Neural progenitor cell (in vitro differentiated cells): ENCODE measurements at regions not wholly inside any gene's neighbourhood (a gene's known extent, or its start where the extent isn't known, plus 50 kb on each side); places are given as distances from the start of the nearest gene placed in this dataset.

ENCODE experiments used
- EZH2phosphoT487 ChIP-seq: fragments of 200-600 bp; sonication (generic); IDR thresholded peaks from 2 replicates; pipeline ENCODE4 v1.6.1; 2017; ENCODE audit warnings: antibody characterized with exemption
- TF ChIP-seq, protein P1 (sequence below): fragments of 200-600 bp; sonication (generic); IDR thresholded peaks from 2 replicates; pipeline ENCODE4 v1.5.1; 2017; ENCODE audit warnings: antibody characterized with exemption, mild to moderate bottlenecking

DNA sequence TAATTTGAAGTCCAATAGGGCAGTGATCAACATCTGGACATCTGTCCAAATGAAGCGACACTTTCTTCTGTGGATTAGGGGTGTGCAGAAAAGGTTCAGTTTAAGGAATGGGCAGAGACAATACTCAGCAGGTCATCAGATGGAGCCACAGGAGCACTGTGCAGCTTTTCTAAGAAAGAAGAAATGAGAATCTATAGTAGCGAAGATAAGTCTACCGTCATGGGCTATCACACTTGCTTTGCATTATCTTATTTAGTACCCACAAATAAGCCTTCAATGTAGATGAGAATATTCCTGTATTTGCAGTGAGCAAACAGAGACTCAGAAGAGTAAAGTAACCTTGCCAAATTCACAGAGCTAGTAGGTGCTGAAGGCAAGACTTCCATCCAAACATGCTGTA lies 412.0 kb upstream of the GOT2 start:
- TF ChIP-seq, protein P1, sequence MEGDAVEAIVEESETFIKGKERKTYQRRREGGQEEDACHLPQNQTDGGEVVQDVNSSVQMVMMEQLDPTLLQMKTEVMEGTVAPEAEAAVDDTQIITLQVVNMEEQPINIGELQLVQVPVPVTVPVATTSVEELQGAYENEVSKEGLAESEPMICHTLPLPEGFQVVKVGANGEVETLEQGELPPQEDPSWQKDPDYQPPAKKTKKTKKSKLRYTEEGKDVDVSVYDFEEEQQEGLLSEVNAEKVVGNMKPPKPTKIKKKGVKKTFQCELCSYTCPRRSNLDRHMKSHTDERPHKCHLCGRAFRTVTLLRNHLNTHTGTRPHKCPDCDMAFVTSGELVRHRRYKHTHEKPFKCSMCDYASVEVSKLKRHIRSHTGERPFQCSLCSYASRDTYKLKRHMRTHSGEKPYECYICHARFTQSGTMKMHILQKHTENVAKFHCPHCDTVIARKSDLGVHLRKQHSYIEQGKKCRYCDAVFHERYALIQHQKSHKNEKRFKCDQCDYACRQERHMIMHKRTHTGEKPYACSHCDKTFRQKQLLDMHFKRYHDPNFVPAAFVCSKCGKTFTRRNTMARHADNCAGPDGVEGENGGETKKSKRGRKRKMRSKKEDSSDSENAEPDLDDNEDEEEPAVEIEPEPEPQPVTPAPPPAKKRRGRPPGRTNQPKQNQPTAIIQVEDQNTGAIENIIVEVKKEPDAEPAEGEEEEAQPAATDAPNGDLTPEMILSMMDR: no peak
- TF ChIP-seq EZH2phosphoT487: no peak
